PC-9 (cell line): ENCODE measurements at regions not wholly inside any gene's neighbourhood (a gene's known extent, or its start where the extent isn't known, plus 50 kb on each side); places are given as distances from the start of the nearest gene placed in this dataset.

ENCODE experiments used
- BruUV-seq: library from RNA; stranded (reverse); fragments of 400-500 nt; replicated peaks from 2 replicates; lab custom pipeline; 2021; lab: Mats Ljungman, UMichigan
- CTCF ChIA-PET: fragments of 300-600 bp; sonication (Branson Sonifier 250); formaldehyde crosslinking; loops from one replicate; lab custom pipeline; 2022; ENCODE audit warnings: antibody characterized with exemption; lab: Charles Lee
- POLR2A ChIA-PET: fragments of 300-600 bp; sonication (Branson Sonifier 250); formaldehyde crosslinking; loops from one replicate; lab custom pipeline; 2022; ENCODE audit warnings: antibody characterized with exemption; ENCODE audit not compliant: unreplicated experiment; lab: Charles Lee
- DNase-seq, 2 experiments: peaks; one replicate each; pipeline versions ENCODE4 v3.0.0 to v3.0.0-alpha.2; 2015 to 2022; ENCODE audit warnings: mixed read lengths in 1 of 2
- H2AFZ ChIP-seq: fragments of 200-600 bp; sonication (generic); 2 replicates; pipeline ENCODE4 v1.8.1; 2017; ENCODE audit warnings: antibody characterized with exemption
- H3F3A ChIP-seq: fragments of 200-600 bp; sonication (generic); 2 replicates; pipeline ENCODE4 v1.8.1; 2017; ENCODE audit warnings: antibody characterized with exemption, mild to moderate bottlenecking, low read depth; ENCODE audit not compliant: insufficient read depth
- H3K27ac ChIP-seq: fragments of 200-600 bp; sonication (generic); 2 replicates; pipeline ENCODE4 v1.6.1; 2016; ENCODE audit warnings: mixed run types
- H3K27me3 ChIP-seq: fragments of 200-600 bp; sonication (generic); 2 replicates; pipeline ENCODE4 v1.6.1; 2016; ENCODE audit warnings: low read depth, mixed run types; ENCODE audit not compliant: insufficient read depth
- H3K36me3 ChIP-seq: fragments of 200-600 bp; sonication (generic); 2 replicates; pipeline ENCODE4 v1.6.1; 2016; ENCODE audit warnings: low read depth, mixed run types
- H3K4me1 ChIP-seq: fragments of 200-600 bp; sonication (generic); replicated peaks from 2 replicates; pipeline ENCODE4 v1.6.1; 2016; ENCODE audit warnings: mixed run types; ENCODE audit not compliant: insufficient read depth
- H3K4me2 ChIP-seq: fragments of 200-600 bp; sonication (generic); 2 replicates; pipeline ENCODE4 v1.6.1; 2017; ENCODE audit warnings: mixed run types
- H3K4me3 ChIP-seq: fragments of 200-600 bp; sonication (generic); 2 replicates; pipeline ENCODE4 v1.6.1; 2016; ENCODE audit warnings: mixed run types
- H3K79me2 ChIP-seq: fragments of 200-600 bp; sonication (generic); 2 replicates; pipeline ENCODE4 v1.6.1; 2017; ENCODE audit warnings: low read depth, mixed run types
- H3K9me2 ChIP-seq: fragments of 200-600 bp; sonication (generic); 2 replicates; pipeline ENCODE4 v1.8.1; 2017; ENCODE audit warnings: mild to moderate bottlenecking; ENCODE audit not compliant: insufficient read depth
- H3K9me3 ChIP-seq: fragments of 200-600 bp; sonication (generic); 2 replicates; pipeline ENCODE4 v1.8.1; 2016; ENCODE audit warnings: low read depth; ENCODE audit not compliant: insufficient read depth
- H4K20me1 ChIP-seq: fragments of 200-600 bp; sonication (generic); 2 replicates; pipeline ENCODE4 v1.8.1; 2017; ENCODE audit not compliant: insufficient read depth
- CTCF ChIP-seq: fragments of 200-600 bp; sonication (generic); conservative IDR thresholded peaks from 2 replicates; pipeline ENCODE4 v1.6.1; 2017; ENCODE audit warnings: mixed run types, antibody characterized with exemption, mild to moderate bottlenecking, moderate library complexity
- EZH2 ChIP-seq: fragments of 200-600 bp; sonication (generic); IDR thresholded peaks from 2 replicates; pipeline ENCODE4 v1.8.0; 2017; ENCODE audit warnings: antibody characterized with exemption, low read depth
- intact Hi-C: fragments of 100-400 bp; cut with micrococcal nuclease; formaldehyde crosslinking; loops from one replicate; pipeline ENCODE4 v1.10.0; 2022; ENCODE audit not compliant: unreplicated experiment

DNA sequence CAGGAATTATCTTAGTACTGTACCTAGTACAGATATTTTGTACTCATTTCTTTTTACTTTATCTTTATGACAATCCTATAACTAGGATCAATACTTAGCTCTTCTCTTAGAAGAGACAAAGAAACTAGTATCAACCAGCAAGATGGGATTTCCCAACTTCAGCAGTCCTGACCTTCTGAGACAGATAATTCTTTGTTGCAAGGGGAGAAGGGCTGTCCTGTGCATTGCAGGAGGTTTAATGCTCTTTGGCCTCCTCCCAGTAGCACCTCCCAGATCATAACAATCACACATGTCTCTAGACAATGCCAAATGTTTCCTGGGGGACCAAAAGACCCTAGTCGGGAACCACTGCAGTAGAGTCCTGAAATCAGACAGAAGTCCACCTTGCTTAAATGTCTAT is 424.3 kb upstream of the DMAC1 start:
- intact Hi-C loops: no loop called here

DNA sequence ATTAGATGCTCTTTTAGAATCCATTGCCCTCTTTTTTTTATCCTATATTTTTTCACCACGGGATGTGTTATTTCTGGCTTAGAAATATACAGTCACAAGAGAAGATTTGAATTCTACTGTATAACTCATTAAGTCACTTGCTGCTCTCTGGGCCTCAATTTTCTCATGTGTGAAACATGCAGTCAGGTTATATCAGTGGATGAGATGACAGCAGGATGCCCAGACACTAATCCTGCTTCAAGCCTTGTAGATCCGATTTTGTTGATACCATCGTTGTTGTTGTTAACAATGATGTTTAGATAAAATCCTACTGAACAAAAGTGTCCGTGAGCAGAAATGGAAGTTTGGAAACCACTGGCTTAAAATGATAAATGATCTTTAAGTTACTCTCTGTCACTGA is 421.9 kb upstream of the DMAC1 start:
- CTCF ChIA-PET: no interaction called here
- H3K9me3 ChIP-seq: no peaks in the 10 kb centered on the region
- no peaks in the 10 kb centered on the region for H3F3A ChIP-seq
- TF ChIP-seq EZH2 (no peak), CTCF (no peak)
- no peaks in the 10 kb centered on the region for H3K79me2 ChIP-seq
- no peak overlapping the region for H3K4me3 ChIP-seq
- H3K4me2 ChIP-seq: no peak overlapping the region
- BruUV-seq: no TSS peak
- no peak overlapping the region for H2AFZ ChIP-seq
- intact Hi-C loops: no loop called here
- no peak overlapping the region for H3K27ac ChIP-seq
- POLR2A ChIA-PET: no interaction called here
- H4K20me1 ChIP-seq: no peaks in the 10 kb centered on the region
- no peaks in the 10 kb centered on the region for H3K4me1 ChIP-seq
- H3K27me3 ChIP-seq: no peaks in the 10 kb centered on the region
- no peaks in the 10 kb centered on the region for H3K36me3 ChIP-seq
- H3K9me2 ChIP-seq: no peaks in the 10 kb centered on the region
- DNase-seq: no peak

More for the DNA sequence above, 424.3 kb upstream of the DMAC1 start:
- DNase-seq: no peak
- H3K27me3 ChIP-seq: no peaks in the 10 kb centered on the region
- H3K36me3 ChIP-seq: no peaks in the 10 kb centered on the region
- no peaks in the 10 kb centered on the region for H3F3A ChIP-seq
- no peaks in the 10 kb centered on the region for H3K4me1 ChIP-seq
- no peak overlapping the region for H3K4me2 ChIP-seq
- POLR2A ChIA-PET: no interaction called here
- no peaks in the 10 kb centered on the region for H3K79me2 ChIP-seq
- H3K4me3 ChIP-seq: no peak overlapping the region
- CTCF ChIA-PET: no interaction called here
- H3K27ac ChIP-seq: no peak overlapping the region
- H2AFZ ChIP-seq: no peak overlapping the region
- no peaks in the 10 kb centered on the region for H3K9me2 ChIP-seq
- H3K9me3 ChIP-seq: no peaks in the 10 kb centered on the region
- BruUV-seq: no TSS peak
- H4K20me1 ChIP-seq: no peaks in the 10 kb centered on the region
- TF ChIP-seq CTCF (no peak), EZH2 (no peak)

GRCh38 chr9:8208465-8208864 is 408.9 kb upstream of the DMAC1 start:
- H3K4me3 ChIP-seq: no peak overlapping the region
- H3K36me3 ChIP-seq: no peaks in the 10 kb centered on the region
- intact Hi-C loops: no loop called here
- H3K9me3 ChIP-seq: no peaks in the 10 kb centered on the region
- H3K4me1 ChIP-seq: no peaks in the 10 kb centered on the region
- no peaks in the 10 kb centered on the region for H3K9me2 ChIP-seq
- no peak for DNase-seq
- no TSS peak for BruUV-seq
- ChIA-PET POLR2A (no interaction called here), CTCF (no interaction called here)
- H2AFZ ChIP-seq: no peak overlapping the region
- no peak overlapping the region for H3K4me2 ChIP-seq
- H3K79me2 ChIP-seq: no peaks in the 10 kb centered on the region
- no peaks in the 10 kb centered on the region for H4K20me1 ChIP-seq
- H3F3A ChIP-seq: no peaks in the 10 kb centered on the region
- no peaks in the 10 kb centered on the region for H3K27me3 ChIP-seq
- H3K27ac ChIP-seq: no peak overlapping the region
- no peak for TF ChIP-seq CTCF
- no peak for TF ChIP-seq EZH2
